CD14-positive monocyte (primary cell): ENCODE measurements at regions not wholly inside any gene's neighbourhood (a gene's known extent, or its start where the extent isn't known, plus 50 kb on each side); places are given as distances from the start of the nearest gene placed in this dataset.

ENCODE experiments used
- DNase-seq, 3 donors: peaks; one replicate each; pipeline ENCODE4 v3.0.0-alpha.2; 2011 to 2022
- H2AFZ ChIP-seq: 2 replicates; pipeline ENCODE4 v1.6.0; 2012; ENCODE audit warnings: mild to moderate bottlenecking, low read depth, low read length, inconsistent platforms; ENCODE audit not compliant: insufficient read depth, poor library complexity, severe bottlenecking
- H3K27ac ChIP-seq, 2 donors: 1 replicate in 1 of 2; 2 replicates in 1 of 2; pipeline ENCODE4 v1.5.1; 2012 to 2013; ENCODE audit warnings: low read length in 2 of 2, control low read depth in 1 of 2, inconsistent platforms in 1 of 2, low read depth in 1 of 2, mild to moderate bottlenecking in 1 of 2
- H3K27me3 ChIP-seq, 2 donors: one replicate each; pipeline versions ENCODE4 v1.6.0 to v1.6.1; 2011 to 2013; ENCODE audit warnings: low read length in 2 of 2; ENCODE audit not compliant: control insufficient read depth in 2 of 2, insufficient read depth in 2 of 2
- H3K36me3 ChIP-seq, 2 donors: replicated peaks in 1 of 2; 1 replicate in 1 of 2; 2 replicates in 1 of 2; pipeline versions ENCODE4 v1.5.1 to v1.6.1; 2012 to 2013; ENCODE audit warnings: low read length in 2 of 2, control low read depth in 1 of 2, inconsistent platforms in 1 of 2, mild to moderate bottlenecking in 1 of 2; ENCODE audit not compliant: insufficient read depth in 2 of 2, control insufficient read depth in 1 of 2
- H3K4me1 ChIP-seq, 2 donors: 1 replicate in 1 of 2; 2 replicates in 1 of 2; pipeline versions ENCODE4 v1.5.1 to v1.6.1; 2012 to 2013; ENCODE audit warnings: low read length in 2 of 2, control low read depth in 1 of 2, inconsistent platforms in 1 of 2, mild to moderate bottlenecking in 1 of 2, moderate library complexity in 1 of 2; ENCODE audit not compliant: insufficient read depth in 2 of 2, control insufficient read depth in 1 of 2
- H3K4me2 ChIP-seq: replicated peaks from 2 replicates; pipeline ENCODE3; 2012; ENCODE audit warnings: low read length, moderate library complexity, mild to moderate bottlenecking; ENCODE audit not compliant: poor library complexity, severe bottlenecking; ENCODE audit errors: extremely low read depth
- H3K4me3 ChIP-seq, 3 experiments: fragments of 200-600 bp in 1 of 3; sonication (generic) in 1 of 3; replicated peaks in 1 of 3; 1 replicate in 2 of 3; 2 replicates in 1 of 3; pipeline ENCODE4 v1.5.1; 2011 to 2013; ENCODE audit warnings: low read length in 3 of 3, mild to moderate bottlenecking in 3 of 3, control low read depth in 2 of 3, low read depth in 2 of 3, inconsistent platforms in 1 of 3, moderate library complexity in 1 of 3
- H3K79me2 ChIP-seq: 2 replicates; pipeline ENCODE4 v1.6.0; 2012; ENCODE audit warnings: mild to moderate bottlenecking, control low read depth, inconsistent platforms, low read length, moderate library complexity; ENCODE audit not compliant: insufficient read depth
- H3K9ac ChIP-seq: 2 replicates; pipeline ENCODE4 v1.6.0; 2017; ENCODE audit warnings: low read length, mild to moderate bottlenecking; ENCODE audit not compliant: insufficient read depth, poor library complexity, severe bottlenecking
- H3K9me3 ChIP-seq, 2 donors: replicated peaks in 1 of 2; 1 replicate in 1 of 2; 2 replicates in 1 of 2; pipeline versions ENCODE4 v1.5.1 to v1.6.1; 2012 to 2013; ENCODE audit warnings: low read length in 2 of 2, control low read depth in 1 of 2; ENCODE audit not compliant: control insufficient read depth in 1 of 2, insufficient read depth in 1 of 2
- H4K20me1 ChIP-seq: 2 replicates; pipeline ENCODE4 v1.6.0; 2012; ENCODE audit warnings: mild to moderate bottlenecking, low read length, control low read depth, moderate library complexity; ENCODE audit not compliant: insufficient read depth
- H3K27ac Mint-ChIP-seq, 7 donors: one replicate each; pipeline ENCODE4 v1.8.0; 2020; ENCODE audit warnings: mild to moderate bottlenecking in 7 of 7, mixed read lengths in 7 of 7, moderate library complexity in 6 of 7, inconsistent platforms in 2 of 7
- H3K27me3 Mint-ChIP-seq, 3 donors: one replicate each; pipeline ENCODE4 v1.8.0; 2021 to 2022; ENCODE audit warnings: low read depth in 3 of 3, mild to moderate bottlenecking in 3 of 3, mixed read lengths in 3 of 3, moderate library complexity in 3 of 3, inconsistent platforms in 1 of 3
- H3K36me3 Mint-ChIP-seq, 2 donors: one replicate each; pipeline ENCODE4 v1.8.0; 2020; ENCODE audit warnings: mixed read lengths in 2 of 2, inconsistent platforms in 1 of 2, mild to moderate bottlenecking in 1 of 2
- H3K4me1 Mint-ChIP-seq: one replicate; pipeline ENCODE4 v1.8.0; 2020; ENCODE audit warnings: mild to moderate bottlenecking, mixed read lengths
- H3K4me3 Mint-ChIP-seq, 2 donors: one replicate each; pipeline ENCODE4 v1.8.0; 2020; ENCODE audit warnings: mild to moderate bottlenecking in 2 of 2, mixed read lengths in 2 of 2, moderate library complexity in 1 of 2
- H3K9me3 Mint-ChIP-seq, 7 donors: one replicate each; pipeline ENCODE4 v1.8.0; 2020 to 2022; ENCODE audit warnings: mixed read lengths in 7 of 7, mild to moderate bottlenecking in 6 of 7, moderate library complexity in 6 of 7, inconsistent platforms in 2 of 7
- CTCF ChIP-seq: fragments of 200-600 bp; IDR thresholded peaks from one replicate; pipeline ENCODE4 v1.8.0; 2022; ENCODE audit warnings: antibody characterized with exemption, mild to moderate bottlenecking
- WGBS: methylation state at CpG from one replicate; pipeline ENCODE4 v1.1.5; 2013; ENCODE audit warnings: missing lambda C conversion rate; ENCODE audit not compliant: insufficient coverage; 5-methylcytosine and 5-hydroxymethylcytosine counted together
- intact Hi-C, 2 donors: fragments of 100-400 bp; cut with micrococcal nuclease; formaldehyde crosslinking; loops; one replicate each; pipeline versions ENCODE4 v1.15.0 to v1.15.1; 2023

- no CpG with 5 or more reads among the region's 2 CpGs for WGBS
- Mint-ChIP-seq H3K4me1 (no peaks in the 10 kb centered on the region), H3K4me3 (no peak overlapping the region), H3K36me3 (no peaks in the 10 kb centered on the region), H3K27me3 (no peaks in the 10 kb centered on the region), H3K9me3 (peaks cover 3 to 15% (median 14%) of the 10 kb centered on the region in 7 donors), H3K27ac (no peak overlapping the region)
- Histone ChIP-seq H3K4me2 (no peak overlapping the region), H3K4me3 (no peak overlapping the region), H3K9me3 (peaks cover 7 to 10% of the 10 kb centered on the region in 2 donors), H3K27me3 (no peaks in the 10 kb centered on the region), H3K27ac (no peak overlapping the region), H3K9ac (no peak overlapping the region), H3K36me3 (no peaks in the 10 kb centered on the region), H2AFZ (no peak overlapping the region), H3K79me2 (no peaks in the 10 kb centered on the region), H3K4me1 (no peaks in the 10 kb centered on the region), H4K20me1 (no peaks in the 10 kb centered on the region)
- DNase-seq = no peak
- intact Hi-C loops = no loop called here
- no peak for TF ChIP-seq CTCF
Observed at GRCh38 chr3:139182143-139182542, 137.5 kb upstream of the PRR23C start.

DNA sequence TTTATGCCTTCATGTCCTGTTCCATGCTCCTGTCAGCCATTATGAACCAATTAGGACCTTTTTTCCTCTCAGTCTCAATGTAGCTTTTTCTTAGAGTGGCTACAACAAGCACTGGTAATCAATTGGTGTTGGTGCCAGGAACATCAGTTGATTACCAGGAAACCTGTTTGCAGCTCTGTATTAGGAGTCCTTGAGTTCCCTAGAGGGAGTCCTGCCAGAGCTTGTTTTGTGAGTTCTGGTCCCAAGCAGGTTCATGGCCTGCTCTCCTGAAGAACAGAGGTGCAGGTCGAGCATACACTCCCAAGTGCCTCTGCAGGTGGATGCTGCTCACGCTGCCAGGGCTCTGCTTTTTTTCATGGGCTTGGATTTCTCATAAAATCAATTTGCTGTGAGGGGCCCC is 137.9 kb upstream of the PRR23C start:
- Mint-ChIP-seq H3K27ac (no peak overlapping the region), H3K27me3 (peaks cover 0 to 3% (median 0%) of the 10 kb centered on the region in 3 donors), H3K4me1 (no peaks in the 10 kb centered on the region), H3K4me3 (no peak overlapping the region), H3K9me3 (peaks cover 3 to 15% (median 14%) of the 10 kb centered on the region in 7 donors), H3K36me3 (no peaks in the 10 kb centered on the region)
- TF ChIP-seq CTCF = no peak
- Histone ChIP-seq H3K9me3 (peaks cover 7 to 10% of the 10 kb centered on the region in 2 donors), H4K20me1 (no peaks in the 10 kb centered on the region), H3K27ac (no peak overlapping the region), H2AFZ (no peak overlapping the region), H3K4me3 (no peak overlapping the region), H3K4me1 (no peaks in the 10 kb centered on the region), H3K36me3 (no peaks in the 10 kb centered on the region), H3K9ac (no peak overlapping the region), H3K4me2 (no peak overlapping the region), H3K27me3 (no peaks in the 10 kb centered on the region), H3K79me2 (no peaks in the 10 kb centered on the region)
- no peak for DNase-seq
- 86% methylated on average over 2 of the region's 2 CpGs for WGBS
- intact Hi-C loops = no loop called here
